Mesothelial cell of epicardium (in vitro differentiated cells): ENCODE measurements at regions not wholly inside any gene's neighbourhood (a gene's known extent, or its start where the extent isn't known, plus 50 kb on each side); places are given as distances from the start of the nearest gene placed in this dataset.

Experiments
- DNase-seq, 2 experiments: peaks; one replicate each; pipeline ENCODE4 v3.0.0; 2021; ENCODE audit warnings: low spot score in 2 of 2; ENCODE audit not compliant: unreplicated experiment in 2 of 2
- H3K27ac Mint-ChIP-seq: 2 replicates; pipeline ENCODE4 v1.8.0; 2021; ENCODE audit warnings: mixed read lengths
- H3K27me3 Mint-ChIP-seq: 2 replicates; pipeline ENCODE4 v1.8.0; 2021; ENCODE audit warnings: low read depth, mixed read lengths
- H3K36me3 Mint-ChIP-seq: 2 replicates; pipeline ENCODE4 v1.8.0; 2021; ENCODE audit warnings: mixed read lengths
- H3K4me1 Mint-ChIP-seq: 2 replicates; pipeline ENCODE4 v1.8.0; 2021; ENCODE audit warnings: mixed read lengths
- H3K4me3 Mint-ChIP-seq: 2 replicates; pipeline ENCODE4 v1.8.0; 2021; ENCODE audit warnings: mild to moderate bottlenecking, moderate library complexity, mixed read lengths
- H3K9me3 Mint-ChIP-seq: 2 replicates; pipeline ENCODE4 v1.8.0; 2021; ENCODE audit warnings: mixed read lengths
- CTCF ChIP-seq: fragments of 200-600 bp; sonication (generic); IDR thresholded peaks from one replicate; pipeline ENCODE4 v1.5.0; 2021; ENCODE audit warnings: antibody characterized with exemption; ENCODE audit not compliant: unreplicated experiment

GRCh38 chr11:94254214-94254613 lies 50.2 kb upstream of the IZUMO1R start:
- no peak overlapping the region for H3K4me3 Mint-ChIP-seq
- H3K9me3 Mint-ChIP-seq = peaks cover 30% of the 10 kb centered on the region
- H3K27ac Mint-ChIP-seq = no peak overlapping the region
- no peaks in the 10 kb centered on the region for H3K36me3 Mint-ChIP-seq
- no peak for DNase-seq
- no peaks in the 10 kb centered on the region for H3K4me1 Mint-ChIP-seq
- H3K27me3 Mint-ChIP-seq = no peaks in the 10 kb centered on the region
- TF ChIP-seq CTCF = no peak
